Keratinocyte (primary cell): ENCODE measurements at regions not wholly inside any gene's neighbourhood (a gene's known extent, or its start where the extent isn't known, plus 50 kb on each side); places are given as distances from the start of the nearest gene placed in this dataset.

Source experiments
- DNase-seq: peaks from one replicate; pipeline ENCODE4 v3.0.0-alpha.2; 2011; ENCODE audit warnings: low read depth, missing footprints, low spot score
- FAIRE-seq: peaks from 2 replicates; lab custom pipeline; 2011; peaks lifted over from hg19 to GRCh38; lab: Jason Lieb, UNC
- H2AFZ ChIP-seq: 2 replicates; pipeline ENCODE4 v1.6.0; 2012; ENCODE audit warnings: low read length, control low read depth, inconsistent platforms; ENCODE audit not compliant: control insufficient read depth
- H3K27ac ChIP-seq: 2 replicates; pipeline ENCODE4 v1.5.1; 2011; ENCODE audit warnings: low read length; ENCODE audit not compliant: control insufficient read depth, insufficient read depth
- H3K27me3 ChIP-seq: 3 replicates; pipeline ENCODE4 v1.6.0; 2011; ENCODE audit warnings: low read length; ENCODE audit not compliant: control insufficient read depth, insufficient read depth; ENCODE audit errors: extremely low read depth
- H3K36me3 ChIP-seq, 2 experiments: 2 replicates in 1 of 2; 3 replicates in 1 of 2; pipeline ENCODE4 v1.5.1; 2011; ENCODE audit warnings: low read length in 2 of 2, mild to moderate bottlenecking in 1 of 2; ENCODE audit not compliant: control insufficient read depth in 2 of 2, insufficient read depth in 2 of 2; ENCODE audit errors: extremely low read depth in 1 of 2
- H3K4me1 ChIP-seq: 3 replicates; pipeline ENCODE4 v1.5.1; 2011; ENCODE audit warnings: low read length; ENCODE audit not compliant: control insufficient read depth, insufficient read depth; ENCODE audit errors: extremely low read depth
- H3K4me2 ChIP-seq: 3 replicates; pipeline ENCODE4 v1.6.0; 2011; ENCODE audit warnings: low read depth, low read length; ENCODE audit not compliant: control insufficient read depth, insufficient read depth; ENCODE audit errors: extremely low read depth
- H3K4me3 ChIP-seq, 3 experiments: fragments of 200-600 bp in 1 of 3; sonication (generic) in 1 of 3; 2 replicates in 2 of 3; 3 replicates in 1 of 3; pipeline ENCODE4 v1.5.1; 2011 to 2016; ENCODE audit warnings: low read length in 3 of 3, mild to moderate bottlenecking in 3 of 3, control low read depth in 2 of 3, inconsistent platforms in 1 of 3, low read depth in 1 of 3, mixed read lengths in 1 of 3, mixed run types in 1 of 3, moderate library complexity in 1 of 3; ENCODE audit not compliant: control insufficient read depth in 2 of 3, insufficient read depth in 2 of 3; ENCODE audit errors: extremely low read depth in 1 of 3
- H3K79me2 ChIP-seq: 2 replicates; pipeline ENCODE4 v1.6.0; 2012; ENCODE audit warnings: low read length; ENCODE audit not compliant: control insufficient read depth, insufficient read depth
- H3K9ac ChIP-seq: 3 replicates; pipeline ENCODE4 v1.6.0; 2011; ENCODE audit warnings: low read length; ENCODE audit not compliant: control insufficient read depth, insufficient read depth; ENCODE audit errors: extremely low read depth
- H3K9me1 ChIP-seq: 3 replicates; pipeline ENCODE4 v1.6.0; 2011; ENCODE audit warnings: low read length; ENCODE audit not compliant: control insufficient read depth, insufficient read depth; ENCODE audit errors: extremely low read depth
- H3K9me3 ChIP-seq: 2 replicates; pipeline ENCODE4 v1.5.1; 2012; ENCODE audit warnings: low read depth, low read length; ENCODE audit not compliant: control insufficient read depth
- H4K20me1 ChIP-seq: 3 replicates; pipeline ENCODE4 v1.6.0; 2011; ENCODE audit warnings: low read length; ENCODE audit not compliant: control insufficient read depth, insufficient read depth; ENCODE audit errors: extremely low read depth
- EZH2 ChIP-seq: IDR thresholded peaks from one replicate; pipeline ENCODE4 v1.6.1; 2012; ENCODE audit warnings: inconsistent platforms, mild to moderate bottlenecking, low read length, moderate library complexity
- dilution Hi-C: fragments of 300-500 bp; cut with MboI; formaldehyde crosslinking; loops from one replicate; pipeline ENCODE4 v1.7.0; 2020; ENCODE audit warnings: low sequenced_read_pairs; ENCODE audit not compliant: extremely low pct_ligation_motif_present
- TF ChIP-seq, protein P1 (sequence below), 3 experiments: IDR thresholded peaks in 1 of 3; conservative IDR thresholded peaks in 1 of 3; optimal IDR thresholded peaks in 1 of 3; 2 replicates in 2 of 3; 3 replicates in 1 of 3; pipeline versions ENCODE3 to v1.5.1; 2011; ENCODE audit warnings: low read length in 3 of 3, mild to moderate bottlenecking in 3 of 3, moderate library complexity in 2 of 3, control low read depth in 1 of 3, inconsistent platforms in 1 of 3; ENCODE audit not compliant: insufficient read depth in 2 of 3; ENCODE audit errors: extremely low read depth in 1 of 3

DNA sequence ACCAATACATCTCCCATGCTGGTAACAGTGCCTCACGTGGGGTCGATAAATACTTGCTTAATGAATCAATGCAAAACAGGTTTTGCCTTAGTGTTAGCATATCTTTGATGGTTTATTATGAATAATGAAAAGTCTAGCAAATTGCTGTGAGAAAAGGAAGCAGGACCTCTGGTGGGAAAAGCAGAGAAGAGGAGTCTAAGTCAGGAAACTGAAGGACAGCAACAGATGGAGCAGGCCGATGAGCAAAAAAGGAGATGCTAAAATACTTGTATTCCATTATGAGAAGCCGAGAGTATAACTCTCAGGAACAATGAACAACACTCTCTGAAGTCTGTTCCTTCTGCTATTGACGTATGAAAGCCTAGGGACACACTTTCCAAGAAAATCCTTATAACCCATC, 555.2 kb upstream of the KLHL29 start:
- FAIRE-seq: no peak
- H3K79me2 ChIP-seq: no peaks in the 10 kb centered on the region
- no peaks in the 10 kb centered on the region for H3K27me3 ChIP-seq
- no peak overlapping the region for H3K4me2 ChIP-seq
- H3K27ac ChIP-seq: no peak overlapping the region
- no peaks in the 10 kb centered on the region for H3K4me1 ChIP-seq
- no peak overlapping the region for H3K9ac ChIP-seq
- H2AFZ ChIP-seq: no peak overlapping the region
- TF ChIP-seq, protein P1, sequence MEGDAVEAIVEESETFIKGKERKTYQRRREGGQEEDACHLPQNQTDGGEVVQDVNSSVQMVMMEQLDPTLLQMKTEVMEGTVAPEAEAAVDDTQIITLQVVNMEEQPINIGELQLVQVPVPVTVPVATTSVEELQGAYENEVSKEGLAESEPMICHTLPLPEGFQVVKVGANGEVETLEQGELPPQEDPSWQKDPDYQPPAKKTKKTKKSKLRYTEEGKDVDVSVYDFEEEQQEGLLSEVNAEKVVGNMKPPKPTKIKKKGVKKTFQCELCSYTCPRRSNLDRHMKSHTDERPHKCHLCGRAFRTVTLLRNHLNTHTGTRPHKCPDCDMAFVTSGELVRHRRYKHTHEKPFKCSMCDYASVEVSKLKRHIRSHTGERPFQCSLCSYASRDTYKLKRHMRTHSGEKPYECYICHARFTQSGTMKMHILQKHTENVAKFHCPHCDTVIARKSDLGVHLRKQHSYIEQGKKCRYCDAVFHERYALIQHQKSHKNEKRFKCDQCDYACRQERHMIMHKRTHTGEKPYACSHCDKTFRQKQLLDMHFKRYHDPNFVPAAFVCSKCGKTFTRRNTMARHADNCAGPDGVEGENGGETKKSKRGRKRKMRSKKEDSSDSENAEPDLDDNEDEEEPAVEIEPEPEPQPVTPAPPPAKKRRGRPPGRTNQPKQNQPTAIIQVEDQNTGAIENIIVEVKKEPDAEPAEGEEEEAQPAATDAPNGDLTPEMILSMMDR (optimal IDR thresholded peaks at IDR 0.05 in 1 of 3, IDR thresholded peaks at IDR 0.05 in 1 of 3, conservative IDR thresholded peaks at IDR 0.05 in 1 of 3; ENCODE audit: extremely low read depth in 1 of 3, insufficient read depth in 2 of 3, low read length in 3 of 3): no peak
- no peak for TF ChIP-seq EZH2
- H3K9me3 ChIP-seq: no peaks in the 10 kb centered on the region
- H3K36me3 ChIP-seq: no peaks in the 10 kb centered on the region
- H3K9me1 ChIP-seq: no peaks in the 10 kb centered on the region
- no peak overlapping the region for H3K4me3 ChIP-seq
- no peaks in the 10 kb centered on the region for H4K20me1 ChIP-seq
- DNase-seq: no peak
- dilution Hi-C loops: no loop called here

DNA sequence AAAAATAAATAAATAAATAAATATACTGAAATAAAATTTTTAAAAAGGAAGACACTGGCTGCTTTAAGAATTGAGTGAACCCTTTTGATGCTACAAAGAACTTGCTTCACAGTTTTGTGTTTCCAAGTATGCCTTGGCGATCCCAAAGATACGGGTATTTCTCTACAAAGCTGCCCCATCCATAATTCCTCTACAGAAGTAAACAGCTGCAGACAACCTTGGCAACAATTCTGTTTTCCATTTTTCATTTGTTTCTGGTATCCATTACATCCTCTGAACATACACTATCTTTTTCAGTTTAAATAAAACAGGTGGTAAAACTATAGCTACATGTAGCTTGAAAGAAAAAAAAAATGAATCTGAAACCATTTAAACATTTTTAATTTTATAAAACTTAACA, 552.8 kb upstream of the KLHL29 start:
- Histone ChIP-seq H3K36me3 (no peaks in the 10 kb centered on the region), H3K4me1 (no peaks in the 10 kb centered on the region), H4K20me1 (no peaks in the 10 kb centered on the region), H3K27me3 (no peaks in the 10 kb centered on the region), H3K27ac (no peak overlapping the region), H2AFZ (no peak overlapping the region), H3K4me2 (no peak overlapping the region), H3K9me3 (no peaks in the 10 kb centered on the region), H3K79me2 (no peaks in the 10 kb centered on the region), H3K4me3 (no peak overlapping the region), H3K9ac (no peak overlapping the region), H3K9me1 (no peaks in the 10 kb centered on the region)
- FAIRE-seq (no peak), DNase-seq (no peak)
- no peak for TF ChIP-seq EZH2
- TF ChIP-seq, protein P1 (optimal IDR thresholded peaks at IDR 0.05 in 1 of 3, IDR thresholded peaks at IDR 0.05 in 1 of 3, conservative IDR thresholded peaks at IDR 0.05 in 1 of 3; ENCODE audit: extremely low read depth in 1 of 3, insufficient read depth in 2 of 3, low read length in 3 of 3): no peak
- dilution Hi-C loops: no loop called here
